ELF-1 (cell line): ENCODE measurements at regions not wholly inside any gene's neighbourhood (a gene's known extent, or its start where the extent isn't known, plus 50 kb on each side); places are given as distances from the start of the nearest gene placed in this dataset.
"Not testable (repeated sequence)": the region's sequence is repeated elsewhere in the genome, so short reads cannot be mapped to it uniquely, and the experiment has no call there.

Experiments
- DNase-seq: peaks from one replicate; pipeline ENCODE4 v3.0.0-alpha.2; 2016; ENCODE audit warnings: low read depth, low spot score

- not testable (repeated sequence) for DNase-seq
Measured at GRCh38 chr2:89537862-89538261, 846.4 kb downstream of the RPIA start.

DNA sequence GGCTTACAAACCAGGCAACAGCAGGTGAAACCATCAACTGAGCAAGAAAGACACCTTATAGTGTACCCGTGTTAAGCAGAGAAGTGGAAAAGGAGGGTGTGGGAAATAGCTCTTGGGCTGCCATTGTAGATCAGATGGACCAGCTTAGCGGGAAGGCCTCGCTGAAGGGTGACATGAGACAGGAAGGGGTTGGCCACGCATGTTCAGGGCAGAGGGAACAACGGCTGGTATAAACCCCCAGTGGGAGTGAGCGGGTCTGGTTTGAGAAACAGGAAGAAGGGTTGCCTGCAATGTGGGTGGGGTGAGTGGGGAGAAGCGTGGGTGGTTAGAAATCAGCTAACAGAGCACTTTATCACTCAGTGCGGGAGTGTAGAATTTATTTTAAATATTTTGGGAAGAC, 852.6 kb downstream of the RPIA start:
- DNase-seq: not testable (repeated sequence)

DNA sequence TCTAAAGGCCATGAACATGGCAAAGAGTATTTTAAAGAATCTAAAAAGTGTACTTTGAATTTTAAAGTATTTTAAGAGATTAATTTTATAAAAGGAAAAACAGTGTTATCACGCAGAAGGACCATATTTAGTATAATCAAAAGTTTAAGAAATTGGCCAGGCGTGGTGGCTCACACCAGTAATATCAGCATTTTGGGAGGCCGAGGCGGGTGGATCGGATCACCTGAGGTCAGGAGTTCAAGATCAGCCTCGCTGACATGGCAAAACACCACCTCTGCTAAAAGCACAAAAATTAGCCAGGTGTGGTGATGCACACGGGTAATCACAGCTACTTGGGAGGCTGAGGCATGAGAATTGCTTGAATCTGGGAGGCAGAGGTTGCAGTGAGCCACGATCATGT, 887.7 kb downstream of the RPIA start:
- DNase-seq: not testable (repeated sequence)

DNA sequence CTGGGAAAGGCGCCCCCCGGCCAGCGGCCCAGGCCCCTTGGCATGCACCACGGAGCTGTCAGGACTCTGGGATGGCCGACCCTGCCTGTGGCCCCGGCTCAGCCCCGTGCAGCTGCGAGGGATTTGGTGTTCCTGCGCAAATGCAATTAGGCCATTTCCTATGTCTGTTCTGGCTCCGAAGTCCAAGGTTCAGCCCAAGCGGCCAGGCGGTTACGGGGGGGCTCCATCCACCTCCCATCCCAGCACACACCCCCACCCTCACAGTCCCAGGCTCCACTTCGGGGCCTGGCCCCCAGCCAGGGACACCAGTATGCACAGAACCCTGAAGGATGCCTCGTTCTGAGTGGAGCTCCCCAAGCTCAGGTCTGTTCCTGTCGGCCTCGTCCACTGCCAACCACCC, 891.3 kb downstream of the RPIA start:
- DNase-seq: peak; percentile 1

- DNase-seq: peak; percentile 1
Measured at GRCh38 chr2:89584046-89584445, 892.6 kb downstream of the RPIA start.

DNA sequence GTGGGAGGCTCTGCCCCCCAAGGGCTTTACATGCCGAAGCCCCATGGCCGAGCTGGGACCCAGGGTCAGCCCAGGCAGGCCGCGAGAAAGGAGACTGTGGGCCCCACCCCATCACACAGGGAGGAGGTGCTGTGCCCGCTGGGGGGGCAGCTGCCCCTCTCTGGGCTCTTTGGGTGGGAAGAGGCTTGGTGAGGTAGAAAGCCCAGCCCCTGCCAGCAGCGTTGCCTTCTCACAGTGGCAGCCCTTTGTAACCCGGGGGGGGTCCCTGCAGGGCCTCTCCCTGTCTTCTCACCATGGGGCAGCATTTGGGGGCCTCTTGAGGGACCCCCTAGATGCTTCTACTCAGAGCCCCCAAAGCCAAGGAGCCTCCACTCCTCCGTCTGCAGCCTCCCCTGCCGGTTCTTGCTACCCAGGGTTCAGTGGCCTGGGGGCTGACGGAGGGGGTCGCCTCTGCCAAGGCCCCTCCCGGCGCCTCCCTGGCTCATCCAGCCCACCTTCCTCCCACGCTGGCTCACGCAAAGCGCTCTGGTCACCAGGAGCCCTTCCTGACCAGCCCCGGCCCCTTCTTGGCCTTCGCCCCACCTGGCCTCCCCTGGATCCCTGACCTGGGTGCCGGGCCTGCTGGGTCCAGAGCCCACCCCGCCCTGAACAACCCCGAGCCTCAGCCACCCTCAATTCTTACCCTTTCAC, 893.5 kb downstream of the RPIA start:
- not testable (repeated sequence) for DNase-seq

DNA sequence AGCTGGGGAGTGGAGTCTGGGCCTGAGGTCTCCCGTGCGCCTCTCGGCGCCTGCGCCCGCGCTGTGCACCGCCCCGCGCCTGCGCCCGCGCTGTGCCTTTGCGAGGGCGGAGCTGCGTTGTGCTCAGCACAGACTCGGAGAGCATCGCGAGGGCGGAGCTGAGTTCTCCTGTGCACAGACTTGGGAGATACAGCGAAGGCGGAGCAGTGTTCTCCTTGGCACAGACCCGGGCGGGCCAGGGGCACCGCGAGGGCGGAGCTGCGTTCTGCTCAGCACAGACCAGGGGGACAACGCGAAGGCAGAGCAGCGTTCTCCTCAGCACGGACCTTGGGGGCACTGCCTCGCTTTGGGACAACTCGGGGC, 894.1 kb downstream of the RPIA start:
- peak; percentile 75 for DNase-seq

- DNase-seq: not testable (repeated sequence)
Measured at GRCh38 chr2:89599843-89600242, 908.4 kb downstream of the RPIA start.

DNA sequence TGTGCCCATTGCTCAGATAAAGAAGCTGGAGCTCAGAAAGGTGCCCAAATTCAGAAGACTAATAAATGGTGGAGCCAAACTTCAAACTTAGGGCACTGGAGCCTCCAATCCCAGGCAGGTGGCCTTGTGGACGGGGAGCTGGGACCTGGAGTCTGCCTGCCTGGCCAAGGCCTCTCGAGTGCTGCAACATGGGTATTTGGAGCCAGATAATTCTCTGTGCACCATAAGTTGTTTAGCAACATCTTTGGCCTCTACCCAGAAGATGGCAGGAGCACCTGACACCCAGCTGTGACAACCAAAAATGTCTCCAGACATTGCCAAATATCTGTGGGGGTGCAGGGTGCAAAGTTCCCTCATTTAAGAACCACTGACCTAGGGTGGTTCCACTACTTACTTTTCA, 915.0 kb downstream of the RPIA start:
- not testable (repeated sequence) for DNase-seq

DNA sequence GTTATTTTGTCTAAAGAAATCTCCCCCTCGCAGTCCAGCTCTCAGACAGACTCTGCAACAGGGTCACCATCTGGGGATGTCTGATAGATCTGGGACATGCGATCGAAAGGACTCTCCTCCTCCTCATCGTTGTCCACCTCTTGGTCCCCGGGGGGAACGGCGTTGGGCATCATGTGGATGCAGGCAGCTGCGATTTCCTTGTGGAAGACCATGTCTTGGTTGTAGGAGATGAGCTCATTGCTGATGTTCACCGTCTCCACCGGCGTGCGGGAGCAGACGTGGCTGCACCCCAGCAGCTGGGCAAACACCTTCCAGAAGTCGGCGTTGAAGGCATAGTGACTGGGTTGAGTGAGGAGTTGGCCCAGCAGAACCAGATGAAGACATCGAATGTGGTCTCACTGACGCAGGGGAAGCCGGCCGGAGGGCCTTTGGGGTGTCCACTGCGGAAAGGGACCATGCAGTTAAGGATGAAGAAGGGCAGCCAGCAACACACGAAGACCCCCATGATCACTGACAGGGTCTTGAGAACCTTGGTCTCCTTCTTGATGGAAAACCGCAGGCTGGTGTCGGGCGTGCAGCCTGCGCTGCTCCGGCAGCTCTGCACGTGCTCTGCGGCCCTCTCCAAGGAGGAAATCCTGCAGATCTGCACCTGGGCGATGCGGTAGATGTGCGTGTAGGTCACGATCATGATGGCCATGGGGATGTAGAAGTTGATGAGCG, 918.9 kb downstream of the RPIA start:
- not testable (repeated sequence) for DNase-seq

DNA sequence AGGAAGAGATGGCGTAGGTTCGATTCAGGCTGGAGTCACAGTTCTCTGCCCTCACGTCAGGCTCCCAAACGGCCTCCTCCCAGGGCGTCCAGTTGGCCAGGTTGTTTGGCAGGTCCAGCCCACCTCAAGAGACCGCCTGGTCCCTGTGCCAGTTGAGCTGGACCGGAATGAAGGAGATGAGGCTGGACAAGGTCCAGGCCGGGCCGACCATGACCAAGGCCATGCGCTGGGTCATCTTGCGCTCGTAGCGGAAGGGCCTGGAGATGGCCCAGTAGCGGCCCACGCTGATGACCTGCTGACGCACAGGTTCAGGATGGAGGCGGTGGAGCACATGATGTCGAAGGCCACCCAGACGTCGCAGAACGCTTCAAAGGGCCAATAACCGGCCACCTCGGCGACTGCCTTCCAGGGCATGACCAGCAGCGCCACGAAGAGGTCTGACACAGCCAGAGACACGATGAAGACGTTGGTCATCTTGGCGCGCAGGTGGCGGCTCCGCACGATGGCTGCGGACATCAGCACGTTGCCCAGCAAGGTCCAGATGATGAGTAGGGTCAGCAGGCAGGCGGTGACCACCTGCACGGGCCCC, 919.5 kb downstream of the RPIA start:
- peak; percentile 4 for DNase-seq

GRCh38 chr2:89611710-89612109, 920.2 kb downstream of the RPIA start:
- DNase-seq: not testable (repeated sequence)

GRCh38 chr2:89649268-89649667, 957.8 kb downstream of the RPIA start:
- DNase-seq: not testable (repeated sequence)

DNA sequence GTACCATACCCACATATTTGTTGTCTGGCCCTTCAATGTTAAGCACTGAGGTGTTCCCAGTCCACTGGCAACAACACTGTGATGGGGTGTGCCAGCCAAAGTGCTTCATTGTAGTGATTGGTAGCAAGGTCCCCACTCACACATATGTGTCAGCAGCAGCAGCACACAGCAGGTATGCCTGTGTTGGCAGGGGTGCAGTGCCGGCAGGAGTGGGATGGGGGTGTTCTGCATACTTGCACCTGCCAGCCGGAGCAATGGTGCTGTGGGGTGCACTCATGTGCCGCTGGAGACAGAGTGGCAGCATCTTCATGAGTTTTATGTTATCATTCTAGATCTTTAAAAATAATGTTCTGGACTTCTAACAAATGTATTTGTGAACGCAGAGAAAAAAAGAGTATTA, 987.8 kb downstream of the RPIA start:
- DNase-seq: not testable (repeated sequence)
